Sigmoid colon (tissue), 6 donors: ENCODE measurements at regions not wholly inside any gene's neighbourhood (a gene's known extent, or its start where the extent isn't known, plus 50 kb on each side); places are given as distances from the start of the nearest gene placed in this dataset.

Source experiments
- DNase-seq: peaks from one replicate; pipeline ENCODE4 v3.0.0-alpha.2; 2019
- H3K27ac ChIP-seq, 4 donors: fragments of 200-600 bp; sonication (generic); one replicate each; pipeline ENCODE4 v1.5.1; 2016 to 2019; ENCODE audit warnings: mild to moderate bottlenecking in 1 of 4
- H3K27me3 ChIP-seq, 3 donors: fragments of 200-600 bp; sonication (generic); one replicate each; pipeline ENCODE4 v1.5.1; 2019; ENCODE audit warnings: mild to moderate bottlenecking in 1 of 3
- H3K36me3 ChIP-seq, 4 donors: fragments of 200-600 bp; sonication (generic); one replicate each; pipeline ENCODE4 v1.5.1; 2016 to 2019
- H3K4me1 ChIP-seq, 4 donors: fragments of 200-600 bp; sonication (generic); one replicate each; pipeline ENCODE4 v1.5.1; 2017 to 2019
- H3K4me3 ChIP-seq, 4 donors: fragments of 200-600 bp; sonication (generic); one replicate each; pipeline ENCODE4 v1.5.1; 2017 to 2019; ENCODE audit warnings: mild to moderate bottlenecking in 2 of 4, moderate library complexity in 1 of 4
- H3K9me3 ChIP-seq, 4 donors: fragments of 200-600 bp in 3 of 4; sonication (generic) in 3 of 4; one replicate each; pipeline versions ENCODE4 v1.5.1 to v1.6.1; 2013 to 2019
- CTCF ChIP-seq, 4 experiments: fragments of 450-650 bp in 3 of 4; fragments of 200-600 bp in 1 of 4; IDR thresholded peaks; one replicate each; pipeline ENCODE4 v1.5.1; 2016 to 2019; ENCODE audit warnings: antibody characterized with exemption in 4 of 4, mild to moderate bottlenecking in 3 of 4, moderate library complexity in 2 of 4
- EP300 ChIP-seq, 4 donors: sonication (generic); formaldehyde crosslinking; IDR thresholded peaks; one replicate each; pipeline ENCODE4 v1.6.1; 2017; ENCODE audit warnings: antibody characterized with exemption in 4 of 4
- POLR2A ChIP-seq, 2 donors: fragments of 450-650 bp; IDR thresholded peaks; one replicate each; pipeline ENCODE4 v1.6.1; 2016; ENCODE audit warnings: antibody characterized with exemption in 2 of 2, mild to moderate bottlenecking in 2 of 2, moderate library complexity in 2 of 2
- POLR2AphosphoS5 ChIP-seq, 4 donors: sonication (generic); formaldehyde crosslinking; IDR thresholded peaks; one replicate each; pipeline ENCODE4 v1.6.1; 2017; ENCODE audit warnings: antibody characterized with exemption in 4 of 4
- WGBS, 2 donors: extraction: QIAGEN DNeasy Blood & Tissue Kit; methylation state at CpG; one replicate each; pipeline ENCODE4 v1.1.7; 2013; 5-methylcytosine and 5-hydroxymethylcytosine counted together
- intact Hi-C: fragments of 100-400 bp; cut with DNase I; formaldehyde crosslinking; loops from one replicate; pipeline ENCODE4 v1.15.1; 2023
- donor health status: healthy with polysubstance abuse.
- donor health status: healthy.

- 74 to 96% methylated on average over 1 of the region's 1 CpG for WGBS, 2 donors
- intact Hi-C loops: no loop called here
- Histone ChIP-seq H3K27ac (no peak overlapping the region), H3K9me3 (no peaks in the 10 kb centered on the region), H3K4me3 (no peak overlapping the region), H3K4me1 (no peaks in the 10 kb centered on the region), H3K27me3 (no peaks in the 10 kb centered on the region), H3K36me3 (no peaks in the 10 kb centered on the region)
- no peak for DNase-seq
- TF ChIP-seq POLR2A (IDR thresholded peaks at IDR 0.05): no peak
- no peak for TF ChIP-seq EP300 (IDR thresholded peaks at IDR 0.05)
- no peak for TF ChIP-seq POLR2AphosphoS5 (IDR thresholded peaks at IDR 0.05)
- TF ChIP-seq CTCF (IDR thresholded peaks at IDR 0.05): no peak
These were observed 290.3 kb upstream of the MMADHC start for GRCh38 chr2:149877913-149878312.

- no peak for DNase-seq
- TF ChIP-seq EP300 (IDR thresholded peaks at IDR 0.05) (no peak), POLR2AphosphoS5 (IDR thresholded peaks at IDR 0.05) (no peak), CTCF (IDR thresholded peaks at IDR 0.05) (no peak), POLR2A (IDR thresholded peaks at IDR 0.05) (no peak)
- 50 to 58% methylated on average over 3 of the region's 3 CpGs for WGBS, 2 donors
- no peak overlapping the region for H3K27ac ChIP-seq
- intact Hi-C loops: no loop called here
- no peaks in the 10 kb centered on the region for H3K9me3 ChIP-seq
- no peaks in the 10 kb centered on the region for H3K27me3 ChIP-seq
- no peak overlapping the region for H3K4me3 ChIP-seq
- no peaks in the 10 kb centered on the region for H3K36me3 ChIP-seq
- H3K4me1 ChIP-seq: no peaks in the 10 kb centered on the region
These were observed 289.5 kb upstream of the MMADHC start for GRCh38 chr2:149877074-149877473.

- no peak for DNase-seq
- no peak overlapping the region for H3K4me3 ChIP-seq
- no peaks in the 10 kb centered on the region for H3K36me3 ChIP-seq
- WGBS, 2 donors: 69 to 71% methylated on average over 1 of the region's 1 CpG
- H3K9me3 ChIP-seq: no peaks in the 10 kb centered on the region
- intact Hi-C loops: no loop called here
- no peaks in the 10 kb centered on the region for H3K4me1 ChIP-seq
- H3K27ac ChIP-seq: no peak overlapping the region
- TF ChIP-seq POLR2AphosphoS5 (IDR thresholded peaks at IDR 0.05) (no peak), POLR2A (IDR thresholded peaks at IDR 0.05) (no peak)
- H3K27me3 ChIP-seq: no peaks in the 10 kb centered on the region
These were observed 286.4 kb upstream of the MMADHC start for GRCh38 chr2:149873936-149874335.

- intact Hi-C loops: no loop called here
- H3K9me3 ChIP-seq: no peaks in the 10 kb centered on the region
- H3K27me3 ChIP-seq: no peaks in the 10 kb centered on the region
- 74 to 81% methylated on average over 2 of the region's 2 CpGs for WGBS, 2 donors
- H3K4me1 ChIP-seq: no peaks in the 10 kb centered on the region
- DNase-seq: no peak
- H3K4me3 ChIP-seq: no peak overlapping the region
- no peak overlapping the region for H3K27ac ChIP-seq
- no peak for TF ChIP-seq EP300 (IDR thresholded peaks at IDR 0.05)
- no peak for TF ChIP-seq CTCF (IDR thresholded peaks at IDR 0.05)
- no peak for TF ChIP-seq POLR2A (IDR thresholded peaks at IDR 0.05)
- TF ChIP-seq POLR2AphosphoS5 (IDR thresholded peaks at IDR 0.05): no peak
- no peaks in the 10 kb centered on the region for H3K36me3 ChIP-seq
These were observed 285.1 kb upstream of the MMADHC start for GRCh38 chr2:149872638-149873150.

GRCh38 chr2:149872041-149872440, 284.5 kb upstream of the MMADHC start:
- Histone ChIP-seq H3K4me3 (no peak overlapping the region), H3K27me3 (no peaks in the 10 kb centered on the region), H3K9me3 (no peaks in the 10 kb centered on the region), H3K36me3 (no peaks in the 10 kb centered on the region), H3K4me1 (no peaks in the 10 kb centered on the region), H3K27ac (no peak overlapping the region)
- no peak for TF ChIP-seq POLR2A (IDR thresholded peaks at IDR 0.05)
- no peak for TF ChIP-seq EP300 (IDR thresholded peaks at IDR 0.05)
- TF ChIP-seq POLR2AphosphoS5 (IDR thresholded peaks at IDR 0.05): no peak
- no peak for TF ChIP-seq CTCF (IDR thresholded peaks at IDR 0.05)
- intact Hi-C loops: no loop called here
- no peak for DNase-seq
- WGBS, 2 donors: 73 to 87% methylated on average over 2 of the region's 2 CpGs
